ENCODE measurements at regions not wholly inside any gene's neighbourhood (a gene's known extent, or its start where the extent isn't known, plus 50 kb on each side); places are given as distances from the start of the nearest gene placed in this dataset.

- TF ChIP-seq CTCF (IDR thresholded peaks at IDR 0.05; ENCODE audit: low read depth, low read length) = no peak
- peaks cover 14% of the 10 kb centered on the region; the same call in 1 of the 2 replicates for H3K9me3 ChIP-seq (ENCODE audit: control insufficient read depth, insufficient read depth, low read length)
- no peak for DNase-seq (ENCODE audit: low read depth, low spot score)
- CTCF ChIA-PET = no interaction called here
- H3K27ac ChIP-seq (ENCODE audit: low read depth, low read length) = no peak overlapping the region
- no peaks in the 10 kb centered on the region for H3K27me3 ChIP-seq (ENCODE audit: control insufficient read depth, insufficient read depth, low read length)
- no peak overlapping the region for H3K4me3 ChIP-seq (ENCODE audit: low read depth, low read length)
- POLR2A ChIA-PET = no interaction called here
These were observed 340.6 kb upstream of the DCC start for GRCh38 chr18:51999351-51999750.

GRCh38 chr18:52000435-52000834 lies 339.6 kb upstream of the DCC start:
- POLR2A ChIA-PET = no interaction called here

GRCh38 chr18:52001106-52001505 lies 338.9 kb upstream of the DCC start:
- H3K4me3 ChIP-seq (ENCODE audit: low read depth, low read length) = no peak overlapping the region
- H3K27me3 ChIP-seq (ENCODE audit: control insufficient read depth, insufficient read depth, low read length) = no peaks in the 10 kb centered on the region
- POLR2A ChIA-PET = no interaction called here
- peaks cover 17% of the 10 kb centered on the region; the same call in 1 of the 2 replicates for H3K9me3 ChIP-seq (ENCODE audit: control insufficient read depth, insufficient read depth, low read length)
- H3K27ac ChIP-seq (ENCODE audit: low read depth, low read length) = no peak overlapping the region
- TF ChIP-seq CTCF (IDR thresholded peaks at IDR 0.05; ENCODE audit: low read depth, low read length) = no peak
- CTCF ChIA-PET = interaction anchor here (0.8 kb wide), 1 partner anchor 137 kb away, joined by 3 read pairs; no protein-coding TSS in a partner anchor
- no peak for DNase-seq (ENCODE audit: low read depth, low spot score)

More at GRCh38 chr18:52000435-52000834, 339.6 kb upstream of the DCC start:
- DNase-seq (ENCODE audit: low read depth, low spot score) = no peak
- CTCF ChIA-PET = interaction anchor here (0.8 kb wide), 1 partner anchor 137 kb away, joined by 3 read pairs; no protein-coding TSS in a partner anchor
- TF ChIP-seq CTCF (IDR thresholded peaks at IDR 0.05; ENCODE audit: low read depth, low read length) = no peak
- peaks cover 17% of the 10 kb centered on the region; the same call in 1 of the 2 replicates for H3K9me3 ChIP-seq (ENCODE audit: control insufficient read depth, insufficient read depth, low read length)
- no peak overlapping the region for H3K4me3 ChIP-seq (ENCODE audit: low read depth, low read length)
- no peak overlapping the region for H3K27ac ChIP-seq (ENCODE audit: low read depth, low read length)
- H3K27me3 ChIP-seq (ENCODE audit: control insufficient read depth, insufficient read depth, low read length) = no peaks in the 10 kb centered on the region

GRCh38 chr18:52002600-52002999 lies 337.4 kb upstream of the DCC start:
- Histone ChIP-seq H3K27ac (ENCODE audit: low read depth, low read length) (no peak overlapping the region), H3K27me3 (ENCODE audit: control insufficient read depth, insufficient read depth, low read length) (no peaks in the 10 kb centered on the region), H3K9me3 (ENCODE audit: control insufficient read depth, insufficient read depth, low read length) (peaks cover 21% of the 10 kb centered on the region; the same call in 1 of the 2 replicates), H3K4me3 (ENCODE audit: low read depth, low read length) (no peak overlapping the region)
- POLR2A ChIA-PET = no interaction called here
- CTCF ChIA-PET = no interaction called here
- DNase-seq (ENCODE audit: low read depth, low spot score) = no peak
- TF ChIP-seq CTCF (IDR thresholded peaks at IDR 0.05; ENCODE audit: low read depth, low read length) = no peak

- no peaks in the 10 kb centered on the region for H3K27me3 ChIP-seq (ENCODE audit: control insufficient read depth, insufficient read depth, low read length)
- H3K4me3 ChIP-seq (ENCODE audit: low read depth, low read length) = no peak overlapping the region
- no peak overlapping the region for H3K27ac ChIP-seq (ENCODE audit: low read depth, low read length)
- CTCF ChIA-PET = no interaction called here
- no peak for TF ChIP-seq CTCF (IDR thresholded peaks at IDR 0.05; ENCODE audit: low read depth, low read length)
- DNase-seq (ENCODE audit: low read depth, low spot score) = no peak
- peaks cover 15% of the 10 kb centered on the region; the same call in 1 of the 2 replicates for H3K9me3 ChIP-seq (ENCODE audit: control insufficient read depth, insufficient read depth, low read length)
- POLR2A ChIA-PET = no interaction called here
These were observed 332.9 kb upstream of the DCC start for GRCh38 chr18:52007105-52007504.

Measured in AG04450 (cell line).